HG03108 (cell line): ENCODE measurements at regions not wholly inside any gene's neighbourhood (a gene's known extent, or its start where the extent isn't known, plus 50 kb on each side); places are given as distances from the start of the nearest gene placed in this dataset.
"Not testable (repeated sequence)": the region's sequence is repeated elsewhere in the genome, so short reads cannot be mapped to it uniquely, and the experiment has no call there.

Source experiments
- ATAC-seq: cut with Tn5 transposase; IDR thresholded peaks from one replicate; pipeline ENCODE4 v1.9.1; 2021; ENCODE audit warnings: moderate library complexity; ENCODE audit not compliant: unreplicated experiment

- ATAC-seq, result no peak
Observed at GRCh38 chr14:92223025-92223424, 99.9 kb upstream of the SLC24A4 start.

GRCh38 chr14:92224358-92224954 is 98.5 kb upstream of the SLC24A4 start:
- ATAC-seq, result no peak

GRCh38 chr14:92225731-92226130 is 97.2 kb upstream of the SLC24A4 start:
- ATAC-seq, result no peak

- not testable (repeated sequence) for ATAC-seq
Observed at GRCh38 chr14:92226166-92226565, 96.8 kb upstream of the SLC24A4 start.

GRCh38 chr14:92236243-92236900 is 86.6 kb upstream of the SLC24A4 start:
- no peak for ATAC-seq

- no peak for ATAC-seq
Observed at GRCh38 chr14:92240658-92241057, 82.3 kb upstream of the SLC24A4 start.

- no peak for ATAC-seq
Observed at GRCh38 chr14:92241966-92242595, 80.9 kb upstream of the SLC24A4 start.

- ATAC-seq, result no peak
Observed at GRCh38 chr14:92244805-92245204, 78.2 kb upstream of the SLC24A4 start.

GRCh38 chr14:92247341-92247740 is 75.6 kb upstream of the SLC24A4 start:
- no peak for ATAC-seq

- ATAC-seq, result no peak
Observed at GRCh38 chr14:92247947-92248346, 75.0 kb upstream of the SLC24A4 start.

GRCh38 chr14:92248696-92249095 is 74.3 kb upstream of the SLC24A4 start:
- no peak for ATAC-seq

- ATAC-seq, result not testable (repeated sequence)
Observed at GRCh38 chr14:92250366-92250765, 72.6 kb upstream of the SLC24A4 start.

GRCh38 chr14:92252323-92252722 is 70.6 kb upstream of the SLC24A4 start:
- ATAC-seq, result no peak

GRCh38 chr14:92253381-92253894 is 69.5 kb upstream of the SLC24A4 start:
- ATAC-seq, result no peak

GRCh38 chr14:92254786-92255185 is 68.2 kb upstream of the SLC24A4 start:
- ATAC-seq, result no peak

GRCh38 chr14:92258934-92259333 is 64.0 kb upstream of the SLC24A4 start:
- no peak for ATAC-seq

GRCh38 chr14:92259613-92260357 is 63.2 kb upstream of the SLC24A4 start:
- ATAC-seq, result peak; percentile 66

- no peak for ATAC-seq
Observed at GRCh38 chr14:92263681-92264080, 59.3 kb upstream of the SLC24A4 start.

GRCh38 chr14:92264195-92264594 is 58.8 kb upstream of the SLC24A4 start:
- no peak for ATAC-seq

GRCh38 chr14:92266216-92266615 is 56.7 kb upstream of the SLC24A4 start:
- ATAC-seq, result no peak
